ENCODE measurements at regions not wholly inside any gene's neighbourhood (a gene's known extent, or its start where the extent isn't known, plus 50 kb on each side); places are given as distances from the start of the nearest gene placed in this dataset.

GRCh38 chr4:189035091-189035490, 895.9 kb downstream of the TRIML1 start:
- Histone ChIP-seq H3K23ac (ENCODE audit: low read depth, low read length) (no peak overlapping the region), H3K27ac (ENCODE audit: insufficient read depth, low read length) (no peak overlapping the region), H3K4me3 (ENCODE audit: insufficient read depth, low read depth, low read length) (no peak overlapping the region), H4K20me1 (ENCODE audit: insufficient read depth, low read length) (no peaks in the 10 kb centered on the region), H2AK9ac (replicated peaks; ENCODE audit: low read depth, low read length, poor library complexity) (no peak overlapping the region), H2BK120ac (ENCODE audit: low read depth, low read length) (no peak overlapping the region), H2BK5ac (ENCODE audit: low read depth, low read length, poor library complexity, severe bottlenecking) (no peak overlapping the region), H3K79me1 (ENCODE audit: low read depth in 1 of 2, low read length in 2 of 2) (no peaks in the 10 kb centered on the region), H4K5ac (ENCODE audit: low read depth, low read length) (no peak overlapping the region), H3K27me3 (ENCODE audit: control insufficient read depth, insufficient read depth, low read length) (no peaks in the 10 kb centered on the region), H3K4ac (ENCODE audit: low read depth, low read length) (no peak overlapping the region), H3K56ac (ENCODE audit: extremely low read depth, insufficient read depth, low read length) (no peak overlapping the region), H3K4me2 (ENCODE audit: low read depth, low read length) (no peak overlapping the region), H3K18ac (ENCODE audit: low read depth, low read length) (no peak overlapping the region), H4K8ac (ENCODE audit: low read depth in 2 of 2, low read length in 2 of 2) (no peak overlapping the region), H3K9me1 (ENCODE audit: insufficient read depth, low read length) (no peaks in the 10 kb centered on the region), H2AFZ (replicated peaks; ENCODE audit: low read length, poor library complexity) (no peak overlapping the region), H3K9ac (ENCODE audit: low read depth, low read length) (no peak overlapping the region), H3K36me3 (ENCODE audit: control insufficient read depth, insufficient read depth, low read length) (no peaks in the 10 kb centered on the region), H2BK15ac (ENCODE audit: low read depth, low read length) (no peak overlapping the region; the same call in 2 of the 3 replicates), H2AK5ac (ENCODE audit: low read depth, low read length) (no peak overlapping the region), H3K14ac (replicated peaks; ENCODE audit: low read depth, low read length) (no peak overlapping the region), H2BK20ac (ENCODE audit: low read depth, low read length) (no peak overlapping the region), H4K91ac (ENCODE audit: insufficient read depth, low read depth, low read length) (no peak overlapping the region; the same call in 1 of the 2 replicates), H3K9me3 (ENCODE audit: control insufficient read depth, insufficient read depth, low read length) (no peaks in the 10 kb centered on the region), H3K4me1 (ENCODE audit: control insufficient read depth, insufficient read depth, low read length) (peaks cover 2% of the 10 kb centered on the region; the same call in 1 of the 2 replicates)
- CTCF ChIA-PET: interaction anchor here (1.1 kb wide), 1 partner anchor 12 kb away, joined by 3 read pairs; no protein-coding TSS in a partner anchor
- intact Hi-C loops (cut with micrococcal nuclease) (no loop called here), in situ Hi-C loops (cut with MboI; ENCODE audit: low sequenced_read_pairs) (no loop called here), dilution Hi-C loops (cut with HindIII; ENCODE audit: low sequenced_read_pairs, unreplicated experiment) (no loop called here)
- ATAC-seq (ENCODE audit: low read depth): no peak
- 94% methylated on average over 13 of the region's 14 CpGs; no CpG with 5 or more reads in 1 of the 2 experiments for WGBS, 2 experiments (ENCODE audit: extremely low coverage in 2 of 2, insufficient read length in 1 of 2)
- POLR2A ChIA-PET (ENCODE audit: unreplicated experiment): interaction anchor here (0.6 kb wide), 1 partner anchor 10 kb away, joined by 3 read pairs; no protein-coding TSS in a partner anchor
- DNase-seq: no peak
- TF ChIP-seq MAFK (IDR thresholded peaks at IDR 0.05; ENCODE audit: low read depth, low read length) (no peak), ELK1 (IDR thresholded peaks at IDR 0.05; ENCODE audit: borderline replicate concordance, low read depth, low read length) (no peak), CHD1 (IDR thresholded peaks at IDR 0.05; ENCODE audit: low read depth, low read length) (no peak)
- no TSS peak for BruUV-seq (replicated peaks)

All from IMR-90 (cell line).